22Rv1 (cell line): ENCODE measurements at regions not wholly inside any gene's neighbourhood (a gene's known extent, or its start where the extent isn't known, plus 50 kb on each side); places are given as distances from the start of the nearest gene placed in this dataset.

ENCODE experiments used
- ZFX ChIP-seq: fragments of 450-650 bp; IDR thresholded peaks from 2 replicates; pipeline ENCODE4 v1.6.1; 2017; ENCODE audit warnings: antibody characterized with exemption, borderline replicate concordance
- TF ChIP-seq, protein P1 (sequence below): fragments of 450-650 bp; IDR thresholded peaks from 2 replicates; pipeline ENCODE4 v1.5.1; 2017; ENCODE audit warnings: mild to moderate bottlenecking

DNA sequence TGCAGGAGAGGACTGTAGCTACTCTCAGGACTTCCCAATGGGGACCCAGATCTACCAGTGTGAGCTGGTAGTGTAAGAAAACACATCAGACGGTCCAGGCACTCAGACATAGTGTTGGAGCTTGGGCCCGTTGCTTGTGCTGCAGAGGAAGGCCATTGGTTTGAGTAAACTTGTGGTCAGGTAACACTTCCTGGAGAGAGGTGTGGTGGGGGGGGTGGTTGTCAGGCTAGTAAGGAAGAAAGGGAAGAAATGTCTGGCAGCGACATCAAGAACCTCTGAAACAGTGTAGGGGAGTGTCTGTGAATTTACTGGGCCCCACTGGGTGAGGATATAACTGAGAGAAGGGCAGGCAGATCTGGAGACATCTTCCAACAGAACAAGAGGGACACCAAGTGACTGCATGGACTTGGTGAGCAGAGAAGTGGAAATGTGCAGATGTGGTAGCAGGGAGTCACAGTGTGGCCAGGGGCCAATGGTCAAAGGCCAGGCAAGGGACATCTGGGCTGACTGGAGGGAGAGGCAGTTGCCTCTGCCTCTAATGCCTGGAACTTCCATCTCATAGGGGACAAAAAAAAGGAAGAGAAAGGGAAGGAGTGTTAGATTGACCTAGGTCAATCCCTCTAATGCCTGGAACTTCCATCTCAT is 63.7 kb upstream of the MRPS22 start:
- TF ChIP-seq, protein P1, sequence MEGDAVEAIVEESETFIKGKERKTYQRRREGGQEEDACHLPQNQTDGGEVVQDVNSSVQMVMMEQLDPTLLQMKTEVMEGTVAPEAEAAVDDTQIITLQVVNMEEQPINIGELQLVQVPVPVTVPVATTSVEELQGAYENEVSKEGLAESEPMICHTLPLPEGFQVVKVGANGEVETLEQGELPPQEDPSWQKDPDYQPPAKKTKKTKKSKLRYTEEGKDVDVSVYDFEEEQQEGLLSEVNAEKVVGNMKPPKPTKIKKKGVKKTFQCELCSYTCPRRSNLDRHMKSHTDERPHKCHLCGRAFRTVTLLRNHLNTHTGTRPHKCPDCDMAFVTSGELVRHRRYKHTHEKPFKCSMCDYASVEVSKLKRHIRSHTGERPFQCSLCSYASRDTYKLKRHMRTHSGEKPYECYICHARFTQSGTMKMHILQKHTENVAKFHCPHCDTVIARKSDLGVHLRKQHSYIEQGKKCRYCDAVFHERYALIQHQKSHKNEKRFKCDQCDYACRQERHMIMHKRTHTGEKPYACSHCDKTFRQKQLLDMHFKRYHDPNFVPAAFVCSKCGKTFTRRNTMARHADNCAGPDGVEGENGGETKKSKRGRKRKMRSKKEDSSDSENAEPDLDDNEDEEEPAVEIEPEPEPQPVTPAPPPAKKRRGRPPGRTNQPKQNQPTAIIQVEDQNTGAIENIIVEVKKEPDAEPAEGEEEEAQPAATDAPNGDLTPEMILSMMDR: no peak
- no peak for TF ChIP-seq ZFX
